ENCODE measurements at regions not wholly inside any gene's neighbourhood (a gene's known extent, or its start where the extent isn't known, plus 50 kb on each side); places are given as distances from the start of the nearest gene placed in this dataset.

- Histone ChIP-seq H3K27ac (ENCODE audit: low read depth in 1 of 2, low read length in 2 of 2) (no peak overlapping the region), H3K4me3 (ENCODE audit: low read depth in 1 of 3, low read length in 3 of 3) (no peak overlapping the region)
- WGBS = 87% methylated on average over 4 of the region's 4 CpGs
Observed at GRCh38 chr18:39698436-39698835, 2132.8 kb upstream of the CELF4 start.

GRCh38 chr18:39693359-39693758, 2127.8 kb upstream of the CELF4 start:
- Histone ChIP-seq H3K4me3 (ENCODE audit: low read depth in 1 of 3, low read length in 3 of 3) (no peak overlapping the region), H3K4me1 (ENCODE audit: control insufficient read depth in 4 of 4, insufficient read depth in 4 of 4, low read length in 3 of 4) (no peaks in the 10 kb centered on the region), H3K27ac (ENCODE audit: low read depth in 1 of 2, low read length in 2 of 2) (no peak overlapping the region), H3K27me3 (ENCODE audit: control insufficient read depth in 4 of 4, insufficient read depth in 4 of 4, low read length in 3 of 4) (no peaks in the 10 kb centered on the region), H3K9ac (ENCODE audit: low read depth in 1 of 2, low read length in 2 of 2) (no peak overlapping the region), H3K36me3 (ENCODE audit: control insufficient read depth in 4 of 4, insufficient read depth in 3 of 4, low read depth in 1 of 4, low read length in 3 of 4) (no peaks in the 10 kb centered on the region), H3K9me3 (ENCODE audit: control insufficient read depth in 4 of 4, low read length in 3 of 4) (no peaks in the 10 kb centered on the region)
- DNase-seq (ENCODE audit: low spot score) = no peak
- WGBS = 88% methylated on average over 1 of the region's 1 CpG
- TF ChIP-seq RXRA (IDR thresholded peaks at IDR 0.05) = no peak
- TF ChIP-seq, protein P1, sequence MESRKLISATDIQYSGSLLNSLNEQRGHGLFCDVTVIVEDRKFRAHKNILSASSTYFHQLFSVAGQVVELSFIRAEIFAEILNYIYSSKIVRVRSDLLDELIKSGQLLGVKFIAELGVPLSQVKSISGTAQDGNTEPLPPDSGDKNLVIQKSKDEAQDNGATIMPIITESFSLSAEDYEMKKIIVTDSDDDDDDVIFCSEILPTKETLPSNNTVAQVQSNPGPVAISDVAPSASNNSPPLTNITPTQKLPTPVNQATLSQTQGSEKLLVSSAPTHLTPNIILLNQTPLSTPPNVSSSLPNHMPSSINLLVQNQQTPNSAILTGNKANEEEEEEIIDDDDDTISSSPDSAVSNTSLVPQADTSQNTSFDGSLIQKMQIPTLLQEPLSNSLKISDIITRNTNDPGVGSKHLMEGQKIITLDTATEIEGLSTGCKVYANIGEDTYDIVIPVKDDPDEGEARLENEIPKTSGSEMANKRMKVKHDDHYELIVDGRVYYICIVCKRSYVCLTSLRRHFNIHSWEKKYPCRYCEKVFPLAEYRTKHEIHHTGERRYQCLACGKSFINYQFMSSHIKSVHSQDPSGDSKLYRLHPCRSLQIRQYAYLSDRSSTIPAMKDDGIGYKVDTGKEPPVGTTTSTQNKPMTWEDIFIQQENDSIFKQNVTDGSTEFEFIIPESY (IDR thresholded peaks at IDR 0.05) = no peak
- no peak for TF ChIP-seq FOXA1 (IDR thresholded peaks at IDR 0.05)
- no peak for TF ChIP-seq NR2F2 (IDR thresholded peaks at IDR 0.05)
- TF ChIP-seq TAF1 (conservative IDR thresholded peaks at IDR 0.05) = no peak
- TF ChIP-seq HNF4G (IDR thresholded peaks at IDR 0.05) = no peak
- TF ChIP-seq JUND (IDR thresholded peaks at IDR 0.05) = no peak
- TF ChIP-seq SP1 (IDR thresholded peaks at IDR 0.05) = no peak
- TF ChIP-seq, protein P2, sequence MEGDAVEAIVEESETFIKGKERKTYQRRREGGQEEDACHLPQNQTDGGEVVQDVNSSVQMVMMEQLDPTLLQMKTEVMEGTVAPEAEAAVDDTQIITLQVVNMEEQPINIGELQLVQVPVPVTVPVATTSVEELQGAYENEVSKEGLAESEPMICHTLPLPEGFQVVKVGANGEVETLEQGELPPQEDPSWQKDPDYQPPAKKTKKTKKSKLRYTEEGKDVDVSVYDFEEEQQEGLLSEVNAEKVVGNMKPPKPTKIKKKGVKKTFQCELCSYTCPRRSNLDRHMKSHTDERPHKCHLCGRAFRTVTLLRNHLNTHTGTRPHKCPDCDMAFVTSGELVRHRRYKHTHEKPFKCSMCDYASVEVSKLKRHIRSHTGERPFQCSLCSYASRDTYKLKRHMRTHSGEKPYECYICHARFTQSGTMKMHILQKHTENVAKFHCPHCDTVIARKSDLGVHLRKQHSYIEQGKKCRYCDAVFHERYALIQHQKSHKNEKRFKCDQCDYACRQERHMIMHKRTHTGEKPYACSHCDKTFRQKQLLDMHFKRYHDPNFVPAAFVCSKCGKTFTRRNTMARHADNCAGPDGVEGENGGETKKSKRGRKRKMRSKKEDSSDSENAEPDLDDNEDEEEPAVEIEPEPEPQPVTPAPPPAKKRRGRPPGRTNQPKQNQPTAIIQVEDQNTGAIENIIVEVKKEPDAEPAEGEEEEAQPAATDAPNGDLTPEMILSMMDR (IDR thresholded peaks at IDR 0.05; ENCODE audit: low read depth, low read length, missing input control) = no peak
- TF ChIP-seq GABPA (IDR thresholded peaks at IDR 0.05 in 1 of 2, conservative IDR thresholded peaks at IDR 0.05 in 1 of 2) = no peak

More at GRCh38 chr18:39698436-39698835, 2132.8 kb upstream of the CELF4 start:
- H3K27me3 ChIP-seq (ENCODE audit: control insufficient read depth in 4 of 4, insufficient read depth in 4 of 4, low read length in 3 of 4) = no peaks in the 10 kb centered on the region
- no peak overlapping the region for H3K9ac ChIP-seq (ENCODE audit: low read depth in 1 of 2, low read length in 2 of 2)
- no peaks in the 10 kb centered on the region for H3K4me1 ChIP-seq (ENCODE audit: control insufficient read depth in 4 of 4, insufficient read depth in 4 of 4, low read length in 3 of 4)
- no peak for DNase-seq (ENCODE audit: low spot score)
- no peaks in the 10 kb centered on the region for H3K9me3 ChIP-seq (ENCODE audit: control insufficient read depth in 4 of 4, low read length in 3 of 4)
- TF ChIP-seq, protein P2 (IDR thresholded peaks at IDR 0.05; ENCODE audit: low read depth, low read length, missing input control) = no peak
- TF ChIP-seq NR2F2 (IDR thresholded peaks at IDR 0.05) (no peak), GABPA (IDR thresholded peaks at IDR 0.05 in 1 of 2, conservative IDR thresholded peaks at IDR 0.05 in 1 of 2) (no peak), YY1 (IDR thresholded peaks at IDR 0.05) (no peak), TAF1 (conservative IDR thresholded peaks at IDR 0.05) (no peak), SP1 (IDR thresholded peaks at IDR 0.05) (no peak), EGR1 (IDR thresholded peaks at IDR 0.05; ENCODE audit: low read depth in 2 of 2) (no peak), RXRA (IDR thresholded peaks at IDR 0.05) (no peak), RAD21 (IDR thresholded peaks at IDR 0.05) (no peak), JUND (IDR thresholded peaks at IDR 0.05) (no peak), HNF4A (conservative IDR thresholded peaks at IDR 0.05) (no peak)
- TF ChIP-seq, protein P3, sequence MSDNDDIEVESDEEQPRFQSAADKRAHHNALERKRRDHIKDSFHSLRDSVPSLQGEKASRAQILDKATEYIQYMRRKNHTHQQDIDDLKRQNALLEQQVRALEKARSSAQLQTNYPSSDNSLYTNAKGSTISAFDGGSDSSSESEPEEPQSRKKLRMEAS (IDR thresholded peaks at IDR 0.05) = no peak
- TF ChIP-seq, protein P4, sequence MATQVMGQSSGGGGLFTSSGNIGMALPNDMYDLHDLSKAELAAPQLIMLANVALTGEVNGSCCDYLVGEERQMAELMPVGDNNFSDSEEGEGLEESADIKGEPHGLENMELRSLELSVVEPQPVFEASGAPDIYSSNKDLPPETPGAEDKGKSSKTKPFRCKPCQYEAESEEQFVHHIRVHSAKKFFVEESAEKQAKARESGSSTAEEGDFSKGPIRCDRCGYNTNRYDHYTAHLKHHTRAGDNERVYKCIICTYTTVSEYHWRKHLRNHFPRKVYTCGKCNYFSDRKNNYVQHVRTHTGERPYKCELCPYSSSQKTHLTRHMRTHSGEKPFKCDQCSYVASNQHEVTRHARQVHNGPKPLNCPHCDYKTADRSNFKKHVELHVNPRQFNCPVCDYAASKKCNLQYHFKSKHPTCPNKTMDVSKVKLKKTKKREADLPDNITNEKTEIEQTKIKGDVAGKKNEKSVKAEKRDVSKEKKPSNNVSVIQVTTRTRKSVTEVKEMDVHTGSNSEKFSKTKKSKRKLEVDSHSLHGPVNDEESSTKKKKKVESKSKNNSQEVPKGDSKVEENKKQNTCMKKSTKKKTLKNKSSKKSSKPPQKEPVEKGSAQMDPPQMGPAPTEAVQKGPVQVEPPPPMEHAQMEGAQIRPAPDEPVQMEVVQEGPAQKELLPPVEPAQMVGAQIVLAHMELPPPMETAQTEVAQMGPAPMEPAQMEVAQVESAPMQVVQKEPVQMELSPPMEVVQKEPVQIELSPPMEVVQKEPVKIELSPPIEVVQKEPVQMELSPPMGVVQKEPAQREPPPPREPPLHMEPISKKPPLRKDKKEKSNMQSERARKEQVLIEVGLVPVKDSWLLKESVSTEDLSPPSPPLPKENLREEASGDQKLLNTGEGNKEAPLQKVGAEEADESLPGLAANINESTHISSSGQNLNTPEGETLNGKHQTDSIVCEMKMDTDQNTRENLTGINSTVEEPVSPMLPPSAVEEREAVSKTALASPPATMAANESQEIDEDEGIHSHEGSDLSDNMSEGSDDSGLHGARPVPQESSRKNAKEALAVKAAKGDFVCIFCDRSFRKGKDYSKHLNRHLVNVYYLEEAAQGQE (IDR thresholded peaks at IDR 0.05) = no peak
- TF ChIP-seq, protein P1 (IDR thresholded peaks at IDR 0.05) = no peak
- TF ChIP-seq, protein P5, sequence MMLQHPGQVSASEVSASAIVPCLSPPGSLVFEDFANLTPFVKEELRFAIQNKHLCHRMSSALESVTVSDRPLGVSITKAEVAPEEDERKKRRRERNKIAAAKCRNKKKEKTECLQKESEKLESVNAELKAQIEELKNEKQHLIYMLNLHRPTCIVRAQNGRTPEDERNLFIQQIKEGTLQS (IDR thresholded peaks at IDR 0.05) = no peak
- H3K36me3 ChIP-seq (ENCODE audit: control insufficient read depth in 4 of 4, insufficient read depth in 3 of 4, low read depth in 1 of 4, low read length in 3 of 4) = no peaks in the 10 kb centered on the region

Data from liver (tissue), 8 donors.